PC-3 (cell line): ENCODE measurements at regions not wholly inside any gene's neighbourhood (a gene's known extent, or its start where the extent isn't known, plus 50 kb on each side); places are given as distances from the start of the nearest gene placed in this dataset.

Source experiments
- ATAC-seq: fragments of 200-7000 bp; cut with Tn5 transposase; 2 replicates; pipeline ENCODE4 v1.9.1; 2020; ENCODE audit warnings: mild to moderate bottlenecking, moderate library complexity
- BruUV-seq: library from RNA; stranded (reverse); fragments of 400-500 nt; replicated peaks from 2 replicates; lab custom pipeline; 2021; lab: Mats Ljungman, UMichigan
- CTCF ChIA-PET: fragments of 300-600 bp; sonication (Branson Sonifier 250); formaldehyde crosslinking; loops from one replicate; lab custom pipeline; 2022; ENCODE audit warnings: antibody characterized with exemption; lab: Charles Lee
- POLR2A ChIA-PET: fragments of 300-600 bp; sonication (Branson Sonifier 250); formaldehyde crosslinking; loops from one replicate; lab custom pipeline; 2022; ENCODE audit warnings: antibody characterized with exemption; ENCODE audit not compliant: unreplicated experiment; lab: Charles Lee
- DNase-seq: peaks from one replicate; pipeline ENCODE4 v3.0.0-alpha.2; 2015
- H2AFZ ChIP-seq: fragments of 300-600 bp; sonication (generic); 2 replicates; pipeline ENCODE4 v1.6.0; 2016; ENCODE audit warnings: antibody characterized with exemption, low read length
- H3F3A ChIP-seq: fragments of 300-600 bp; sonication (generic); one replicate; pipeline ENCODE4 v1.6.0; 2017; ENCODE audit warnings: antibody characterized with exemption, low read length, control low read depth, mild to moderate bottlenecking; ENCODE audit not compliant: unreplicated experiment
- H3K27ac ChIP-seq: fragments of 300-600 bp; sonication (generic); 2 replicates; pipeline ENCODE4 v1.5.1; 2016; ENCODE audit warnings: mild to moderate bottlenecking, low read length
- H3K27me3 ChIP-seq: fragments of 300-600 bp; sonication (generic); 2 replicates; pipeline ENCODE4 v1.6.1; 2016; ENCODE audit warnings: low read length, mixed read lengths
- H3K36me3 ChIP-seq: fragments of 300-600 bp; sonication (generic); 2 replicates; pipeline ENCODE4 v1.6.1; 2016; ENCODE audit warnings: low read depth, mixed run types, low read length, mixed read lengths
- H3K4me1 ChIP-seq: fragments of 300-600 bp; sonication (generic); 2 replicates; pipeline ENCODE4 v1.5.1; 2016; ENCODE audit warnings: low read length; ENCODE audit not compliant: insufficient read depth
- H3K4me2 ChIP-seq: fragments of 300-600 bp; sonication (generic); 2 replicates; pipeline ENCODE4 v1.6.0; 2016; ENCODE audit warnings: low read length
- H3K4me3 ChIP-seq: fragments of 300-600 bp; sonication (generic); 2 replicates; pipeline ENCODE4 v1.5.1; 2016; ENCODE audit warnings: mild to moderate bottlenecking, low read length, mixed read lengths
- H3K79me2 ChIP-seq: fragments of 300-600 bp; sonication (generic); 2 replicates; pipeline ENCODE4 v1.6.1; 2017; ENCODE audit warnings: low read length, mixed read lengths
- H3K9ac ChIP-seq: fragments of 300-600 bp; sonication (generic); 2 replicates; pipeline ENCODE4 v1.6.0; 2016; ENCODE audit warnings: mild to moderate bottlenecking, low read length
- H3K9me2 ChIP-seq: fragments of 300-600 bp; sonication (generic); replicated peaks from 2 replicates; pipeline ENCODE4 v1.6.1; 2016; ENCODE audit warnings: mixed run types, low read length, mixed read lengths
- H3K9me3 ChIP-seq: fragments of 300-600 bp; sonication (generic); 2 replicates; pipeline ENCODE4 v1.6.1; 2016; ENCODE audit warnings: low read length, mixed read lengths
- H4K20me1 ChIP-seq: fragments of 300-600 bp; sonication (generic); 2 replicates; pipeline ENCODE4 v1.6.1; 2016; ENCODE audit warnings: low read length, mixed read lengths
- CTCF ChIP-seq: fragments of 300-600 bp; sonication (generic); conservative IDR thresholded peaks from 2 replicates; pipeline ENCODE4 v1.5.1; 2017; ENCODE audit warnings: antibody characterized with exemption, low read depth, mild to moderate bottlenecking, low read length
- EZH2 ChIP-seq: fragments of 300-600 bp; sonication (generic); IDR thresholded peaks from one replicate; pipeline ENCODE4 v1.6.1; 2017; ENCODE audit warnings: antibody characterized with exemption, mild to moderate bottlenecking, low read length; ENCODE audit not compliant: unreplicated experiment
- EZH2phosphoT487 ChIP-seq: fragments of 300-600 bp; sonication (generic); IDR thresholded peaks from 2 replicates; pipeline ENCODE4 v1.6.1; 2018; ENCODE audit warnings: mild to moderate bottlenecking, antibody characterized with exemption, low read length, borderline replicate concordance
- intact Hi-C: fragments of 100-400 bp; cut with micrococcal nuclease; formaldehyde crosslinking; loops from 2 replicates; pipeline ENCODE4 v1.9.0; 2023

- intact Hi-C loops = loop anchor here (5.0 kb wide), 1 partner anchor 1356 kb away; no protein-coding TSS in a partner anchor
- CTCF ChIA-PET = no interaction called here
These were observed 366.2 kb upstream of the BTBD3 start for GRCh38 chr20:11551479-11551878.

GRCh38 chr20:11553603-11554002, 364.1 kb upstream of the BTBD3 start:
- BruUV-seq = no TSS peak
- DNase-seq (peak; percentile 54), ATAC-seq (peak; percentile 85)
- Histone ChIP-seq H3K4me3 (no peak overlapping the region), H3K4me1 (no peaks in the 10 kb centered on the region), H3K9me2 (no peaks in the 10 kb centered on the region), H3K9ac (no peak overlapping the region), H3K79me2 (no peaks in the 10 kb centered on the region), H3K27ac (no peak overlapping the region), H3K4me2 (no peak overlapping the region), H4K20me1 (no peaks in the 10 kb centered on the region), H3F3A (no peaks in the 10 kb centered on the region), H3K9me3 (no peaks in the 10 kb centered on the region), H2AFZ (peak overlapping the region; percentile 60), H3K36me3 (no peaks in the 10 kb centered on the region), H3K27me3 (no peaks in the 10 kb centered on the region)
- POLR2A ChIA-PET = no interaction called here
- TF ChIP-seq CTCF (peak; percentile 76), EZH2phosphoT487 (no peak), EZH2 (no peak)
- intact Hi-C loops = loop anchor here (5.0 kb wide), 1 partner anchor 1354 kb away; no protein-coding TSS in a partner anchor
- CTCF ChIA-PET = no interaction called here

More at GRCh38 chr20:11551479-11551878, 366.2 kb upstream of the BTBD3 start:
- no peak for ATAC-seq
- H3K4me1 ChIP-seq = no peaks in the 10 kb centered on the region
- no peak for TF ChIP-seq EZH2
- TF ChIP-seq CTCF = no peak
- TF ChIP-seq EZH2phosphoT487 = no peak
- H3K36me3 ChIP-seq = no peaks in the 10 kb centered on the region
- H3F3A ChIP-seq = no peaks in the 10 kb centered on the region
- no peaks in the 10 kb centered on the region for H3K9me2 ChIP-seq
- H2AFZ ChIP-seq = no peak overlapping the region
- H4K20me1 ChIP-seq = no peaks in the 10 kb centered on the region
- no peaks in the 10 kb centered on the region for H3K9me3 ChIP-seq
- no peak overlapping the region for H3K27ac ChIP-seq
- H3K27me3 ChIP-seq = no peaks in the 10 kb centered on the region
- no peaks in the 10 kb centered on the region for H3K79me2 ChIP-seq
- no peak overlapping the region for H3K4me2 ChIP-seq
- no peak for DNase-seq
- H3K9ac ChIP-seq = no peak overlapping the region
- POLR2A ChIA-PET = no interaction called here
- no TSS peak for BruUV-seq
- H3K4me3 ChIP-seq = no peak overlapping the region

GRCh38 chr20:11555510-11555909, 362.2 kb upstream of the BTBD3 start:
- POLR2A ChIA-PET = no interaction called here
- no TSS peak for BruUV-seq

More at GRCh38 chr20:11555510-11555909, 362.2 kb upstream of the BTBD3 start:
- ATAC-seq (no peak), DNase-seq (no peak)
- Histone ChIP-seq H2AFZ (no peak overlapping the region), H3K9ac (no peak overlapping the region), H3K4me1 (no peaks in the 10 kb centered on the region), H3K4me3 (no peak overlapping the region), H4K20me1 (no peaks in the 10 kb centered on the region), H3K27ac (no peak overlapping the region), H3K36me3 (no peaks in the 10 kb centered on the region), H3K79me2 (no peaks in the 10 kb centered on the region), H3K9me3 (no peaks in the 10 kb centered on the region), H3K4me2 (no peak overlapping the region), H3K27me3 (no peaks in the 10 kb centered on the region), H3F3A (no peaks in the 10 kb centered on the region), H3K9me2 (no peaks in the 10 kb centered on the region)
- no peak for TF ChIP-seq CTCF
- TF ChIP-seq EZH2 = no peak
- TF ChIP-seq EZH2phosphoT487 = no peak
- intact Hi-C loops = no loop called here
- CTCF ChIA-PET = no interaction called here
